Liver (tissue), 7 donors: ENCODE measurements at regions not wholly inside any gene's neighbourhood (a gene's known extent, or its start where the extent isn't known, plus 50 kb on each side); places are given as distances from the start of the nearest gene placed in this dataset.

ENCODE experiments used
- DNase-seq: peaks from one replicate; pipeline ENCODE4 v3.0.0-alpha.2; 2017; ENCODE audit warnings: low spot score
- H3K27ac ChIP-seq, 2 donors: one replicate each; pipeline ENCODE4 v1.7.0; 2013; ENCODE audit warnings: inconsistent platforms in 2 of 2, low read length in 2 of 2, control low read depth in 1 of 2, low read depth in 1 of 2, mild to moderate bottlenecking in 1 of 2
- H3K27me3 ChIP-seq, 4 donors: one replicate each; pipeline versions ENCODE4 v1.6.1 to v1.7.0; 2013; ENCODE audit warnings: low read length in 3 of 4, inconsistent platforms in 1 of 4, mild to moderate bottlenecking in 1 of 4, moderate library complexity in 1 of 4; ENCODE audit not compliant: control insufficient read depth in 4 of 4, insufficient read depth in 4 of 4
- H3K36me3 ChIP-seq, 4 donors: one replicate each; pipeline versions ENCODE4 v1.6.1 to v1.7.0; 2013; ENCODE audit warnings: low read length in 3 of 4, mild to moderate bottlenecking in 3 of 4, low read depth in 1 of 4, moderate library complexity in 1 of 4; ENCODE audit not compliant: control insufficient read depth in 4 of 4, insufficient read depth in 3 of 4
- H3K4me1 ChIP-seq, 4 donors: one replicate each; pipeline versions ENCODE4 v1.6.1 to v1.7.0; 2013; ENCODE audit warnings: low read length in 3 of 4, mild to moderate bottlenecking in 3 of 4, moderate library complexity in 1 of 4; ENCODE audit not compliant: control insufficient read depth in 4 of 4, insufficient read depth in 4 of 4
- H3K4me3 ChIP-seq, 3 donors: one replicate each; pipeline versions ENCODE4 v1.6.1 to v1.7.0; 2013; ENCODE audit warnings: low read length in 3 of 3, control low read depth in 1 of 3, low read depth in 1 of 3, mild to moderate bottlenecking in 1 of 3
- H3K9ac ChIP-seq, 2 donors: one replicate each; pipeline ENCODE4 v1.7.0; 2013; ENCODE audit warnings: low read length in 2 of 2, mild to moderate bottlenecking in 2 of 2, moderate library complexity in 2 of 2, control low read depth in 1 of 2, low read depth in 1 of 2
- H3K9me3 ChIP-seq, 4 donors: one replicate each; pipeline versions ENCODE4 v1.6.1 to v1.7.0; 2013; ENCODE audit warnings: low read length in 3 of 4; ENCODE audit not compliant: control insufficient read depth in 4 of 4
- EGR1 ChIP-seq, 2 donors: IDR thresholded peaks; 2 replicates each; pipeline ENCODE4 v1.6.1; 2016 to 2018; ENCODE audit warnings: antibody characterized with exemption in 2 of 2, low read depth in 2 of 2
- FOXA1 ChIP-seq: IDR thresholded peaks from 2 replicates; pipeline ENCODE4 v1.6.1; 2016; ENCODE audit warnings: antibody characterized with exemption
- FOXA2 ChIP-seq: IDR thresholded peaks from 2 replicates; pipeline ENCODE4 v1.6.1; 2016; ENCODE audit warnings: antibody characterized with exemption
- HNF4A ChIP-seq, 2 donors: conservative IDR thresholded peaks; 2 replicates each; pipeline ENCODE4 v1.6.1; 2016; ENCODE audit warnings: antibody characterized with exemption in 2 of 2, mild to moderate bottlenecking in 2 of 2
- HNF4G ChIP-seq: IDR thresholded peaks from 2 replicates; pipeline ENCODE4 v1.6.1; 2016; ENCODE audit warnings: antibody characterized with exemption
- JUND ChIP-seq, 2 donors: IDR thresholded peaks; 2 replicates each; pipeline ENCODE4 v1.6.1; 2016; ENCODE audit warnings: antibody characterized with exemption in 2 of 2
- MAX ChIP-seq: IDR thresholded peaks from 2 replicates; pipeline ENCODE4 v1.6.1; 2016; ENCODE audit warnings: antibody characterized with exemption
- NR2F2 ChIP-seq: IDR thresholded peaks from 2 replicates; pipeline ENCODE4 v1.6.1; 2016; ENCODE audit warnings: antibody characterized with exemption
- RAD21 ChIP-seq, 2 donors: IDR thresholded peaks; 2 replicates each; pipeline ENCODE4 v1.6.1; 2016; ENCODE audit warnings: antibody characterized with exemption in 2 of 2, mild to moderate bottlenecking in 2 of 2
- RXRA ChIP-seq, 2 donors: IDR thresholded peaks; 2 replicates each; pipeline ENCODE4 v1.6.1; 2017 to 2018; ENCODE audit warnings: antibody characterized with exemption in 2 of 2, mild to moderate bottlenecking in 1 of 2
- SP1 ChIP-seq: IDR thresholded peaks from 2 replicates; pipeline ENCODE4 v1.6.1; 2018; ENCODE audit warnings: antibody characterized with exemption, mild to moderate bottlenecking
- WGBS: extraction: QIAGEN DNeasy Blood & Tissue Kit; methylation state at CpG from one replicate; pipeline ENCODE4 v1.1.7; 2013; 5-methylcytosine and 5-hydroxymethylcytosine counted together
- TF ChIP-seq, protein P1 (sequence below): IDR thresholded peaks from 2 replicates; pipeline ENCODE4 v1.6.1; 2016; ENCODE audit warnings: antibody characterized with exemption
- TF ChIP-seq, protein P2 (sequence below): IDR thresholded peaks from 2 replicates; pipeline ENCODE4 v1.6.1; 2016; ENCODE audit warnings: antibody characterized with exemption, mild to moderate bottlenecking
- TF ChIP-seq, protein P3 (sequence below): IDR thresholded peaks from 2 replicates; pipeline ENCODE4 v1.6.1; 2016; ENCODE audit warnings: antibody characterized with exemption
- donor health status: healthy.
- donor health status: healthy.
- donor health status: healthy.
- donor health status: healthy.

GRCh38 chr9:18393340-18394130, 80.4 kb upstream of the ADAMTSL1 start (continued):
- TF ChIP-seq MAX (no peak), FOXA2 (no peak), NR2F2 (no peak), HNF4G (no peak), EGR1 (IDR thresholded peaks at IDR 0.05; ENCODE audit: low read depth in 2 of 2) (no peak)
- TF ChIP-seq, protein P1, sequence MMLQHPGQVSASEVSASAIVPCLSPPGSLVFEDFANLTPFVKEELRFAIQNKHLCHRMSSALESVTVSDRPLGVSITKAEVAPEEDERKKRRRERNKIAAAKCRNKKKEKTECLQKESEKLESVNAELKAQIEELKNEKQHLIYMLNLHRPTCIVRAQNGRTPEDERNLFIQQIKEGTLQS: no peak
- TF ChIP-seq, protein P2, sequence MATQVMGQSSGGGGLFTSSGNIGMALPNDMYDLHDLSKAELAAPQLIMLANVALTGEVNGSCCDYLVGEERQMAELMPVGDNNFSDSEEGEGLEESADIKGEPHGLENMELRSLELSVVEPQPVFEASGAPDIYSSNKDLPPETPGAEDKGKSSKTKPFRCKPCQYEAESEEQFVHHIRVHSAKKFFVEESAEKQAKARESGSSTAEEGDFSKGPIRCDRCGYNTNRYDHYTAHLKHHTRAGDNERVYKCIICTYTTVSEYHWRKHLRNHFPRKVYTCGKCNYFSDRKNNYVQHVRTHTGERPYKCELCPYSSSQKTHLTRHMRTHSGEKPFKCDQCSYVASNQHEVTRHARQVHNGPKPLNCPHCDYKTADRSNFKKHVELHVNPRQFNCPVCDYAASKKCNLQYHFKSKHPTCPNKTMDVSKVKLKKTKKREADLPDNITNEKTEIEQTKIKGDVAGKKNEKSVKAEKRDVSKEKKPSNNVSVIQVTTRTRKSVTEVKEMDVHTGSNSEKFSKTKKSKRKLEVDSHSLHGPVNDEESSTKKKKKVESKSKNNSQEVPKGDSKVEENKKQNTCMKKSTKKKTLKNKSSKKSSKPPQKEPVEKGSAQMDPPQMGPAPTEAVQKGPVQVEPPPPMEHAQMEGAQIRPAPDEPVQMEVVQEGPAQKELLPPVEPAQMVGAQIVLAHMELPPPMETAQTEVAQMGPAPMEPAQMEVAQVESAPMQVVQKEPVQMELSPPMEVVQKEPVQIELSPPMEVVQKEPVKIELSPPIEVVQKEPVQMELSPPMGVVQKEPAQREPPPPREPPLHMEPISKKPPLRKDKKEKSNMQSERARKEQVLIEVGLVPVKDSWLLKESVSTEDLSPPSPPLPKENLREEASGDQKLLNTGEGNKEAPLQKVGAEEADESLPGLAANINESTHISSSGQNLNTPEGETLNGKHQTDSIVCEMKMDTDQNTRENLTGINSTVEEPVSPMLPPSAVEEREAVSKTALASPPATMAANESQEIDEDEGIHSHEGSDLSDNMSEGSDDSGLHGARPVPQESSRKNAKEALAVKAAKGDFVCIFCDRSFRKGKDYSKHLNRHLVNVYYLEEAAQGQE: no peak

GRCh38 chr9:18394847-18395351, 79.1 kb upstream of the ADAMTSL1 start:
- Histone ChIP-seq H3K36me3 (no peaks in the 10 kb centered on the region), H3K4me1 (no peaks in the 10 kb centered on the region), H3K9ac (no peak overlapping the region), H3K27me3 (no peaks in the 10 kb centered on the region), H3K4me3 (no peak overlapping the region), H3K9me3 (no peaks in the 10 kb centered on the region), H3K27ac (no peak overlapping the region)
- no peak for TF ChIP-seq RXRA (IDR thresholded peaks at IDR 0.05)
- no peak for TF ChIP-seq SP1
- WGBS: 74% methylated on average over 1 of the region's 1 CpG
- no peak for DNase-seq

- Histone ChIP-seq H3K27me3 (no peaks in the 10 kb centered on the region), H3K36me3 (no peaks in the 10 kb centered on the region), H3K4me3 (no peak overlapping the region), H3K9me3 (no peaks in the 10 kb centered on the region), H3K9ac (no peak overlapping the region), H3K27ac (no peak overlapping the region), H3K4me1 (no peaks in the 10 kb centered on the region)
- TF ChIP-seq, protein P3, sequence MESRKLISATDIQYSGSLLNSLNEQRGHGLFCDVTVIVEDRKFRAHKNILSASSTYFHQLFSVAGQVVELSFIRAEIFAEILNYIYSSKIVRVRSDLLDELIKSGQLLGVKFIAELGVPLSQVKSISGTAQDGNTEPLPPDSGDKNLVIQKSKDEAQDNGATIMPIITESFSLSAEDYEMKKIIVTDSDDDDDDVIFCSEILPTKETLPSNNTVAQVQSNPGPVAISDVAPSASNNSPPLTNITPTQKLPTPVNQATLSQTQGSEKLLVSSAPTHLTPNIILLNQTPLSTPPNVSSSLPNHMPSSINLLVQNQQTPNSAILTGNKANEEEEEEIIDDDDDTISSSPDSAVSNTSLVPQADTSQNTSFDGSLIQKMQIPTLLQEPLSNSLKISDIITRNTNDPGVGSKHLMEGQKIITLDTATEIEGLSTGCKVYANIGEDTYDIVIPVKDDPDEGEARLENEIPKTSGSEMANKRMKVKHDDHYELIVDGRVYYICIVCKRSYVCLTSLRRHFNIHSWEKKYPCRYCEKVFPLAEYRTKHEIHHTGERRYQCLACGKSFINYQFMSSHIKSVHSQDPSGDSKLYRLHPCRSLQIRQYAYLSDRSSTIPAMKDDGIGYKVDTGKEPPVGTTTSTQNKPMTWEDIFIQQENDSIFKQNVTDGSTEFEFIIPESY: no peak
- TF ChIP-seq EGR1 (IDR thresholded peaks at IDR 0.05; ENCODE audit: low read depth in 2 of 2) (no peak), RXRA (IDR thresholded peaks at IDR 0.05) (no peak), RAD21 (IDR thresholded peaks at IDR 0.05) (peak; percentile 35 to 44), HNF4G (no peak), HNF4A (conservative IDR thresholded peaks at IDR 0.05) (no peak), FOXA1 (no peak), JUND (IDR thresholded peaks at IDR 0.05) (no peak), NR2F2 (no peak)
- DNase-seq: no peak
Measured at GRCh38 chr9:18396102-18396728, 77.7 kb upstream of the ADAMTSL1 start.
